Hippocampal formation (tissue), 2 donors: ENCODE measurements at regions not wholly inside any gene's neighbourhood (a gene's known extent, or its start where the extent isn't known, plus 50 kb on each side); places are given as distances from the start of the nearest gene placed in this dataset.
"Not testable (repeated sequence)": the region's sequence is repeated elsewhere in the genome, so short reads cannot be mapped to it uniquely, and the experiment has no call there.

Experiments
- DNase-seq, 2 donors: peaks; one replicate each; lab custom pipeline; 2025; lab: John Stamatoyannopoulos, UW

- DNase-seq: no peak
Measured at GRCh38 chr18:71371951-71372605, 1083.2 kb downstream of the SOCS6 start.

- DNase-seq: no peak
Measured at GRCh38 chr18:71370671-71371445, 1082.0 kb downstream of the SOCS6 start.

GRCh38 chr18:71370095-71370494 is 1081.2 kb downstream of the SOCS6 start:
- no peak for DNase-seq

GRCh38 chr18:71362140-71362539 is 1073.3 kb downstream of the SOCS6 start:
- no peak for DNase-seq

- not testable (repeated sequence) for DNase-seq
Measured at GRCh38 chr18:71355599-71355998, 1066.8 kb downstream of the SOCS6 start.

- no peak for DNase-seq
Measured at GRCh38 chr18:71352618-71353017, 1063.8 kb downstream of the SOCS6 start.

GRCh38 chr18:71336576-71337210 is 1047.8 kb downstream of the SOCS6 start:
- no peak for DNase-seq

- DNase-seq: no peak
Measured at GRCh38 chr18:71329563-71329962, 1040.7 kb downstream of the SOCS6 start.

- no peak for DNase-seq
Measured at GRCh38 chr18:71329114-71329513, 1040.3 kb downstream of the SOCS6 start.

GRCh38 chr18:71327850-71328249 is 1039.0 kb downstream of the SOCS6 start:
- no peak for DNase-seq

- DNase-seq: no peak
Measured at GRCh38 chr18:71327441-71327840, 1038.6 kb downstream of the SOCS6 start.

GRCh38 chr18:71326826-71327225 is 1038.0 kb downstream of the SOCS6 start:
- no peak for DNase-seq

- DNase-seq: no peak
Measured at GRCh38 chr18:71324356-71324755, 1035.5 kb downstream of the SOCS6 start.

- DNase-seq: no peak
Measured at GRCh38 chr18:71322201-71322600, 1033.4 kb downstream of the SOCS6 start.

GRCh38 chr18:71321319-71321718 is 1032.5 kb downstream of the SOCS6 start:
- no peak for DNase-seq

GRCh38 chr18:71304856-71305255 is 1016.0 kb downstream of the SOCS6 start:
- DNase-seq: no peak

GRCh38 chr18:71303743-71304142 is 1014.9 kb downstream of the SOCS6 start:
- not testable (repeated sequence) for DNase-seq

- DNase-seq: no peak
Measured at GRCh38 chr18:71301596-71301995, 1012.8 kb downstream of the SOCS6 start.

- not testable (repeated sequence) for DNase-seq
Measured at GRCh38 chr18:71294201-71294600, 1005.4 kb downstream of the SOCS6 start.

- no peak for DNase-seq
Measured at GRCh38 chr18:71293322-71293721, 1004.5 kb downstream of the SOCS6 start.

- no peak for DNase-seq
Measured at GRCh38 chr18:71287268-71287667, 998.4 kb downstream of the SOCS6 start.

- no peak for DNase-seq
Measured at GRCh38 chr18:71252351-71252865, 963.6 kb downstream of the SOCS6 start.

- no peak for DNase-seq
Measured at GRCh38 chr18:71250191-71250590, 961.3 kb downstream of the SOCS6 start.
